GM06990 (cell line): ENCODE measurements at regions not wholly inside any gene's neighbourhood (a gene's known extent, or its start where the extent isn't known, plus 50 kb on each side); places are given as distances from the start of the nearest gene placed in this dataset.

ENCODE experiments used
- DNase-seq: peaks from one replicate; pipeline ENCODE4 v3.0.0-alpha.2; 2011; ENCODE audit not compliant: insufficient read length; ENCODE audit errors: extremely low read depth
- H3K27me3 ChIP-seq: replicated peaks from 2 replicates; pipeline ENCODE4 v1.6.0; 2011; ENCODE audit warnings: low read length; ENCODE audit not compliant: control insufficient read depth, insufficient read depth
- H3K36me3 ChIP-seq: 2 replicates; pipeline ENCODE4 v1.5.1; 2011; ENCODE audit warnings: low read length; ENCODE audit not compliant: control insufficient read depth, insufficient read depth
- H3K4me3 ChIP-seq: replicated peaks from 2 replicates; pipeline ENCODE4 v1.5.1; 2011; ENCODE audit warnings: low read depth, mild to moderate bottlenecking, control low read depth, low read length
- CTCF ChIP-seq: IDR thresholded peaks from 2 replicates; pipeline ENCODE4 v1.5.1; 2011; ENCODE audit warnings: low read length, control low read depth, mild to moderate bottlenecking, inconsistent platforms; ENCODE audit not compliant: insufficient read depth, poor library complexity, severe bottlenecking

GRCh38 chrX:117689956-117690355, 426.7 kb downstream of the KLHL13 start:
- Histone ChIP-seq H3K27me3 (no peaks in the 10 kb centered on the region), H3K36me3 (no peaks in the 10 kb centered on the region), H3K4me3 (no peak overlapping the region)
- no peak for DNase-seq
- no peak for TF ChIP-seq CTCF

GRCh38 chrX:117680286-117680685, 436.3 kb downstream of the KLHL13 start:
- no peak for TF ChIP-seq CTCF
- Histone ChIP-seq H3K36me3 (no peaks in the 10 kb centered on the region), H3K4me3 (no peak overlapping the region), H3K27me3 (no peaks in the 10 kb centered on the region)
- DNase-seq = no peak

- Histone ChIP-seq H3K4me3 (no peak overlapping the region), H3K36me3 (no peaks in the 10 kb centered on the region), H3K27me3 (no peaks in the 10 kb centered on the region)
- TF ChIP-seq CTCF = no peak
- DNase-seq = no peak
These were observed 463.2 kb downstream of the KLHL13 start for GRCh38 chrX:117653396-117653795.

- Histone ChIP-seq H3K27me3 (no peaks in the 10 kb centered on the region), H3K4me3 (no peak overlapping the region), H3K36me3 (no peaks in the 10 kb centered on the region)
- no peak for TF ChIP-seq CTCF
- DNase-seq = no peak
These were observed 471.0 kb downstream of the KLHL13 start for GRCh38 chrX:117645639-117646038.

GRCh38 chrX:117641913-117642656, 474.5 kb downstream of the KLHL13 start:
- no peak overlapping the region for H3K4me3 ChIP-seq
- no peaks in the 10 kb centered on the region for H3K27me3 ChIP-seq
- no peaks in the 10 kb centered on the region for H3K36me3 ChIP-seq
- DNase-seq = no peak
- no peak for TF ChIP-seq CTCF

- TF ChIP-seq CTCF = no peak
These were observed 479.8 kb downstream of the KLHL13 start for GRCh38 chrX:117636826-117637225.

More at GRCh38 chrX:117636826-117637225, 479.8 kb downstream of the KLHL13 start:
- DNase-seq = no peak
- H3K4me3 ChIP-seq = no peak overlapping the region
- no peaks in the 10 kb centered on the region for H3K36me3 ChIP-seq
- no peaks in the 10 kb centered on the region for H3K27me3 ChIP-seq
